Tibial artery (tissue), 4 donors: ENCODE measurements at regions not wholly inside any gene's neighbourhood (a gene's known extent, or its start where the extent isn't known, plus 50 kb on each side); places are given as distances from the start of the nearest gene placed in this dataset.

Experiments used
- DNase-seq, 2 donors: peaks; one replicate each; pipeline ENCODE4 v3.0.0-alpha.2; 2019
- H3K27ac ChIP-seq, 2 donors: fragments of 200-600 bp; sonication (generic) in 1 of 2; 1 replicate in 1 of 2; 2 replicates in 1 of 2; pipeline ENCODE4 v1.5.1; 2018 to 2019; ENCODE audit warnings: mild to moderate bottlenecking in 1 of 2
- H3K27me3 ChIP-seq, 2 donors: fragments of 200-600 bp; sonication (generic) in 1 of 2; one replicate each; pipeline versions ENCODE4 v1.5.1 to v1.6.0; 2016 to 2019
- H3K36me3 ChIP-seq, 3 donors: fragments of 200-600 bp; sonication (generic) in 2 of 3; one replicate each; pipeline ENCODE4 v1.5.1; 2016 to 2019; ENCODE audit warnings: mild to moderate bottlenecking in 2 of 3
- H3K4me1 ChIP-seq, 4 donors: fragments of 200-600 bp; sonication (generic) in 2 of 4; 1 replicate in 3 of 4; 2 replicates in 1 of 4; pipeline ENCODE4 v1.5.1; 2016 to 2019
- H3K4me3 ChIP-seq, 2 donors: fragments of 200-600 bp; sonication (generic) in 1 of 2; 1 replicate in 1 of 2; 2 replicates in 1 of 2; pipeline ENCODE4 v1.5.1; 2018 to 2019; ENCODE audit warnings: mild to moderate bottlenecking in 2 of 2
- H3K9me3 ChIP-seq, 3 donors: fragments of 200-600 bp; sonication (generic) in 1 of 3; one replicate each; pipeline ENCODE4 v1.5.1; 2016 to 2019
- intact Hi-C: fragments of 100-400 bp; cut with DNase I; formaldehyde crosslinking; loops from one replicate; pipeline ENCODE4 v1.15.0; 2023; ENCODE audit warnings: low total_unique reads
- TF ChIP-seq, protein P1 (sequence below), 2 experiments: fragments of 200-600 bp in 1 of 2; fragments of 450-650 bp in 1 of 2; IDR thresholded peaks; one replicate each; pipeline ENCODE4 v1.5.1; 2017 to 2019; ENCODE audit warnings: antibody characterized with exemption in 2 of 2, mild to moderate bottlenecking in 1 of 2, moderate library complexity in 1 of 2

DNA sequence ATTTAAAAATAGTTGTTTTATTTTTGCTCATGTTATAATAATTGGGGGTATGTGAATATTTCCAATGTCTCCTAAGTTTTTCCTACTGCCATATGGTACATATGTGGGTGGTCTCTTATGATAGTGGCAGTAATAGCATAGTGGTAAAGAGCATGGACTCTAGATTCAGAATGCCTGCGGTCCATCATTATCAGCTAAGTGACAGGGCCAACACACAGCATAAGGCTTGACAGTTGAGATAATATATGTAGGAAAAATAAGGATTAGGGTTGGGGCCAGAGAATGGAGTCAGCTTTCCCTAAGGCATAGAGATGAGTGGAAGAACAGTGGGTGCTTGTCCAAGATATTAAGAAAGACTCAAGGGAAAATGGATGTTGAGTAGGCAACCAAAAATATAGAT is 2707.5 kb downstream of the PCDH7 start:
- Histone ChIP-seq H3K27me3 (no peaks in the 10 kb centered on the region), H3K36me3 (no peaks in the 10 kb centered on the region), H3K4me3 (no peak overlapping the region), H3K4me1 (no peaks in the 10 kb centered on the region), H3K9me3 (no peaks in the 10 kb centered on the region), H3K27ac (no peak overlapping the region)
- TF ChIP-seq, protein P1, sequence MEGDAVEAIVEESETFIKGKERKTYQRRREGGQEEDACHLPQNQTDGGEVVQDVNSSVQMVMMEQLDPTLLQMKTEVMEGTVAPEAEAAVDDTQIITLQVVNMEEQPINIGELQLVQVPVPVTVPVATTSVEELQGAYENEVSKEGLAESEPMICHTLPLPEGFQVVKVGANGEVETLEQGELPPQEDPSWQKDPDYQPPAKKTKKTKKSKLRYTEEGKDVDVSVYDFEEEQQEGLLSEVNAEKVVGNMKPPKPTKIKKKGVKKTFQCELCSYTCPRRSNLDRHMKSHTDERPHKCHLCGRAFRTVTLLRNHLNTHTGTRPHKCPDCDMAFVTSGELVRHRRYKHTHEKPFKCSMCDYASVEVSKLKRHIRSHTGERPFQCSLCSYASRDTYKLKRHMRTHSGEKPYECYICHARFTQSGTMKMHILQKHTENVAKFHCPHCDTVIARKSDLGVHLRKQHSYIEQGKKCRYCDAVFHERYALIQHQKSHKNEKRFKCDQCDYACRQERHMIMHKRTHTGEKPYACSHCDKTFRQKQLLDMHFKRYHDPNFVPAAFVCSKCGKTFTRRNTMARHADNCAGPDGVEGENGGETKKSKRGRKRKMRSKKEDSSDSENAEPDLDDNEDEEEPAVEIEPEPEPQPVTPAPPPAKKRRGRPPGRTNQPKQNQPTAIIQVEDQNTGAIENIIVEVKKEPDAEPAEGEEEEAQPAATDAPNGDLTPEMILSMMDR (IDR thresholded peaks at IDR 0.05) = no peak
- no peak for DNase-seq
- intact Hi-C loops = no loop called here

DNA sequence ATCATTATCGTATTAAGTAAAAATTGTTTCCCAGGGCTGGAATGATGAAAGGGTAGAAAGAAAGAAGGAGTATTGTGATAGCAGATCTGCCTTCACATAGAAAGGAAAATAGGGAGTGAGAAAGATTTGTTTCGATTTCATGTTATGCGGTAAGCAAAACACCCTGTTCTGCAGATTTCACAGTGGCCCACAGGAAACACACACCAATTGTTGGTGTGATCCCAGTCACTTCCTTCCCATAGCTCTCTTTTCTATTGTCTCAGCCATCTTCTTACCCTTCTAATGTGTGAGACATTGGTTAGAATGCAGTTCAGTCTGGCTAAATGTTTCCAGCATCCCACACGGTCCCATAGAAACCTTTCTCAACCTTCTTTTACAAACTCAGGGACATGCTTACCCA is 2709.8 kb downstream of the PCDH7 start:
- Histone ChIP-seq H3K4me3 (no peak overlapping the region), H3K36me3 (no peaks in the 10 kb centered on the region), H3K27ac (no peak overlapping the region), H3K4me1 (no peaks in the 10 kb centered on the region), H3K9me3 (no peaks in the 10 kb centered on the region), H3K27me3 (no peaks in the 10 kb centered on the region)
- intact Hi-C loops = no loop called here
- DNase-seq = no peak
- TF ChIP-seq, protein P1 (IDR thresholded peaks at IDR 0.05) = no peak

DNA sequence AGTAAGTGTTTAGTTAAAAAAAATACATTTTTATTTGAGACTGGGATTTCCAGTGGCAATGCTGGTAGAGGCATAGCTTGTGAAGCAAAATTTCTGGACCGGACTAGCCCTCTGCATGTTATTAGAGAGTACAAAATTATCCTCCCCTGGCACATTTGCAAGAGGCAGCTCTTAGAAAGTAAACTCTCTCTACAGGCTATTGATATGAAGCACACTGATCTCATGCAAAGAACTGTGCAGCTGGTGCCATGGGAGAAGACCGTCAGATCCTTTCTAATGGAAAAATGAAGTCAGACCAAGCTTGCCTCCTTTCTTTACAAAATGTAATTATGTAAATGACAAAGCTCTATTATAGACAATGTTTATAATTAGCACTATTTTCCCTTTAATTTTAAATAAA is 2717.2 kb downstream of the PCDH7 start:
- H3K36me3 ChIP-seq = no peaks in the 10 kb centered on the region
- H3K9me3 ChIP-seq = no peaks in the 10 kb centered on the region
- DNase-seq = no peak
- H3K27ac ChIP-seq = no peak overlapping the region
- H3K27me3 ChIP-seq = no peaks in the 10 kb centered on the region
- H3K4me3 ChIP-seq = no peak overlapping the region
- no peaks in the 10 kb centered on the region for H3K4me1 ChIP-seq
- intact Hi-C loops = no loop called here
- TF ChIP-seq, protein P1 (IDR thresholded peaks at IDR 0.05) = no peak

DNA sequence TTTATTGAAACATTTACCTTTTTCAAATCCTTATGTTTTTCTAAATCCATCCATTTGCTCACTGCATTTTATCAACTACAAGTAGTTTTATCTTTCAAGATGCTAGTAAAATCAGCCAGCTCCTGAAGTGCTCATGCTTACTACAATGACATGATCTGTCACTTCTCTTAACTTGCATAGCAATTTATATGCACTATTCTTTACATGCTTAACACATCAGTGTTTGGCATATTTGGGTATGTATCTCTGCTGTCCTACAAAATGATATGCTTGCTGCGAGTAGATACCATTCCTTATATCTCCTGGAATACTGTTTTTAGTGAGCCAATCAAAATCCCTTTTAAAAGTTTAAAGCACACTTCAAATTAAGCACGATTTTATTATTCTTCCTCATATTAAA is 2726.8 kb downstream of the PCDH7 start:
- intact Hi-C loops = no loop called here
- Histone ChIP-seq H3K27me3 (no peaks in the 10 kb centered on the region), H3K9me3 (no peaks in the 10 kb centered on the region), H3K4me1 (no peaks in the 10 kb centered on the region), H3K36me3 (no peaks in the 10 kb centered on the region), H3K4me3 (no peak overlapping the region), H3K27ac (no peak overlapping the region)
- no peak for DNase-seq
- TF ChIP-seq, protein P1 (IDR thresholded peaks at IDR 0.05) = no peak

DNA sequence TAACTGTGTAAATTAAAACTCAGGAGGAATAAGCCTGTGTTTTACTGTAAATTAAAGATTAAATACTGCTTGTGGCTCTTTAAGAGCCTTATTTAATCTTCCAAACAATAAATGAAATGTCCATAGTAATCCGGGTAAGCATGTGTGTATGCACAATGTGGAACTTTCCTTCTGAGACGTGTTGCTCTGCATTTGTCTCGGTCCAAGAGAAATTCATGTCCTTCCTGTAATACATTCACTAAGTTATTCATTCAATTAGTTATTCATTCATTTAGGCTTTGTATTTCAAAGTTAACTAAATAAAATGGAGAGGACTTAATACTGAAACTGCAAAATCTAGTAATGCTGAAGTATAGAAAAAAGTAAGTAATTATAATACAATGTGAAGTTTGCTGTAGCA is 2728.8 kb downstream of the PCDH7 start:
- no peak for DNase-seq
- Histone ChIP-seq H3K27me3 (no peaks in the 10 kb centered on the region), H3K9me3 (no peaks in the 10 kb centered on the region), H3K27ac (no peak overlapping the region), H3K36me3 (no peaks in the 10 kb centered on the region), H3K4me1 (no peaks in the 10 kb centered on the region), H3K4me3 (no peak overlapping the region)
- TF ChIP-seq, protein P1 (IDR thresholded peaks at IDR 0.05) = no peak
- intact Hi-C loops = no loop called here

DNA sequence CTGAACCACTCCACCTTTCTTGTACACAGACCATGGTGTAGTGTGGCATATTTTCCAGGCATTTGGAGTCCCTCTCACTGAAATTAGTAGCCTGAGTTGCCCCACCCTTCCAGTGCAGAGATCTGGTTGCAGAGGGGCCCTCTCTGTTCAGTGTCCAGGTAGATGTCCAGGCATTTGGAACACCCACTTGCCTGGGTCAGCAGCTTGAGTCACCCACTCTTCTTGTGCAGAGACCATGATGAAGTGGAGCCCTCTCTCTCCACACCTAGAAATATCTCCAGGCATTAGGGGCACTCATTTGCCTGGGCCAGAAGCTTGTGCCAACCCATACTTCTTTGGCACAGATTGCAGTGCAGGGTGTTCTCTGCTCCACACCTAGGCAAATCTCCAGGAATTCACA is 2733.3 kb downstream of the PCDH7 start:
- H3K27ac ChIP-seq = no peak overlapping the region
- no peak overlapping the region for H3K4me3 ChIP-seq
- H3K27me3 ChIP-seq = no peaks in the 10 kb centered on the region
- no peaks in the 10 kb centered on the region for H3K36me3 ChIP-seq
- H3K9me3 ChIP-seq = no peaks in the 10 kb centered on the region
- TF ChIP-seq, protein P1 (IDR thresholded peaks at IDR 0.05) = no peak
- intact Hi-C loops = no loop called here
- no peaks in the 10 kb centered on the region for H3K4me1 ChIP-seq
- DNase-seq = peak in 1 of 2 donors; percentile 41
